ENCODE measurements at regions not wholly inside any gene's neighbourhood (a gene's known extent, or its start where the extent isn't known, plus 50 kb on each side); places are given as distances from the start of the nearest gene placed in this dataset.

DNA sequence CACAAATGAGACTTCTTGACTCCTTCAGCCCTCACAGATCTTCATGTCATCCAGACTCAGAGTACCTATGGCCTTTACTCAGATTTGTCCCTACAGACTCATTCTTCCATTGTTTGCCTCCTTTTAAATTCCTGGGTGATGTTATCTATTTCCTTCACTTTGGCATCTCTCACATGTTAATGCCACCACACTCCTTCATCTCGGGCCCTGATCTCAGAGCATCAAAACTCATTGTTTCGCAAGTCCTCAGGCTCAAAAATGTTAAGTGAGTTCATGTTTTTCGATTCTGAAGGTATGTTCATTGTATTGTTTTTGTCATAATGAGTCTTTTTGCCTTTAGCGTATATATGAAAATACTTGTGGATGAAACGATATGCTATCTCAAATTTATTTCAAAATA is 62.3 kb upstream of the AHR start:
- H3K27me3 Mint-ChIP-seq (ENCODE audit: low read depth, unreplicated experiment), result no peaks in the 10 kb centered on the region
- no peaks in the 10 kb centered on the region for H3K79me2 ChIP-seq (ENCODE audit: insufficient read depth, low read length)
- no peak overlapping the region for H3K27ac Mint-ChIP-seq (ENCODE audit: unreplicated experiment)
- H3K36me3 ChIP-seq (ENCODE audit: insufficient read depth, low read length), result no peaks in the 10 kb centered on the region
- no peaks in the 10 kb centered on the region for H3K36me3 Mint-ChIP-seq (ENCODE audit: low read depth, unreplicated experiment)
- H2AFZ ChIP-seq (ENCODE audit: low read depth, low read length), result no peak overlapping the region
- H3K9me3 Mint-ChIP-seq (ENCODE audit: unreplicated experiment), result no peaks in the 10 kb centered on the region
- H3K9me3 ChIP-seq (ENCODE audit: insufficient read depth, low read depth, low read length), result no peaks in the 10 kb centered on the region
- no peak overlapping the region for H3K4me3 ChIP-seq (ENCODE audit: insufficient read depth, low read depth, low read length)
- H3K4me2 ChIP-seq (ENCODE audit: low read length), result no peak overlapping the region
- H3K4me3 Mint-ChIP-seq (ENCODE audit: unreplicated experiment), result no peak overlapping the region
- H3K27ac ChIP-seq (ENCODE audit: low read depth, low read length), result peak overlapping the region; percentile 26
- H3K27me3 ChIP-seq (ENCODE audit: insufficient read depth, low read length), result no peaks in the 10 kb centered on the region
- FAIRE-seq, result no peak
- TF ChIP-seq, protein P1, sequence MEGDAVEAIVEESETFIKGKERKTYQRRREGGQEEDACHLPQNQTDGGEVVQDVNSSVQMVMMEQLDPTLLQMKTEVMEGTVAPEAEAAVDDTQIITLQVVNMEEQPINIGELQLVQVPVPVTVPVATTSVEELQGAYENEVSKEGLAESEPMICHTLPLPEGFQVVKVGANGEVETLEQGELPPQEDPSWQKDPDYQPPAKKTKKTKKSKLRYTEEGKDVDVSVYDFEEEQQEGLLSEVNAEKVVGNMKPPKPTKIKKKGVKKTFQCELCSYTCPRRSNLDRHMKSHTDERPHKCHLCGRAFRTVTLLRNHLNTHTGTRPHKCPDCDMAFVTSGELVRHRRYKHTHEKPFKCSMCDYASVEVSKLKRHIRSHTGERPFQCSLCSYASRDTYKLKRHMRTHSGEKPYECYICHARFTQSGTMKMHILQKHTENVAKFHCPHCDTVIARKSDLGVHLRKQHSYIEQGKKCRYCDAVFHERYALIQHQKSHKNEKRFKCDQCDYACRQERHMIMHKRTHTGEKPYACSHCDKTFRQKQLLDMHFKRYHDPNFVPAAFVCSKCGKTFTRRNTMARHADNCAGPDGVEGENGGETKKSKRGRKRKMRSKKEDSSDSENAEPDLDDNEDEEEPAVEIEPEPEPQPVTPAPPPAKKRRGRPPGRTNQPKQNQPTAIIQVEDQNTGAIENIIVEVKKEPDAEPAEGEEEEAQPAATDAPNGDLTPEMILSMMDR (IDR thresholded peaks at IDR 0.05; ENCODE audit: insufficient read depth, low read depth, low read length), result no peak
- no peak for DNase-seq (ENCODE audit: low read depth)
- no peak overlapping the region for H3K9ac ChIP-seq (ENCODE audit: low read length)
- H4K20me1 ChIP-seq (ENCODE audit: insufficient read depth, low read length), result no peaks in the 10 kb centered on the region
- H3K4me1 ChIP-seq (ENCODE audit: insufficient read depth, low read length), result peaks cover 45% of the 10 kb centered on the region
- H3K4me1 Mint-ChIP-seq (ENCODE audit: low read depth, unreplicated experiment), result peaks cover 43% of the 10 kb centered on the region

DNA sequence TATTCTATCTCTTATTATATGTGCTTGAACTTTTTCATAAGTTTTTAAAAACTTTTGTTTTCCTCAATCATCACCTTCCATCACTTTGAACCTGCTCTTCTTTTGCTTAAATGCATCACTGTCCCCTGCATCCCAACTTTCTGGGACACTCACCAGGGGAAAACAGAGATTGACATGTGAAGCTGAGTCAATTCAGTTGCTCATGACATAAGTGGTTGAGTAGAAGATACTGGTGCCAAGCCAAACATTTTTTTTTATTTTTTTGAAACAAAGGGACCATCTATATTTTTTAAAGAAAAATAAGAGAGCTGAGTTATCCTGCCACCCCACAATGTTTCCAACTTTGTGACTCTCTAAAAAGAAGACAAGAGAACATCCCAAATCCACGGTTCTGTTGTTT is 61.8 kb upstream of the AHR start:
- Histone ChIP-seq H2AFZ (ENCODE audit: low read depth, low read length) (no peak overlapping the region), H3K4me2 (ENCODE audit: low read length) (no peak overlapping the region), H3K9me3 (ENCODE audit: insufficient read depth, low read depth, low read length) (no peaks in the 10 kb centered on the region), H3K4me3 (ENCODE audit: insufficient read depth, low read depth, low read length) (no peak overlapping the region), H3K9ac (ENCODE audit: low read length) (no peak overlapping the region), H3K79me2 (ENCODE audit: insufficient read depth, low read length) (no peaks in the 10 kb centered on the region), H3K27me3 (ENCODE audit: insufficient read depth, low read length) (no peaks in the 10 kb centered on the region), H3K4me1 (ENCODE audit: insufficient read depth, low read length) (peaks cover 45% of the 10 kb centered on the region), H3K36me3 (ENCODE audit: insufficient read depth, low read length) (no peaks in the 10 kb centered on the region), H3K27ac (ENCODE audit: low read depth, low read length) (no peak overlapping the region), H4K20me1 (ENCODE audit: insufficient read depth, low read length) (no peaks in the 10 kb centered on the region)
- DNase-seq (ENCODE audit: low read depth), result peak; percentile 38
- Mint-ChIP-seq H3K4me3 (ENCODE audit: unreplicated experiment) (no peak overlapping the region), H3K27ac (ENCODE audit: unreplicated experiment) (no peak overlapping the region), H3K27me3 (ENCODE audit: low read depth, unreplicated experiment) (no peaks in the 10 kb centered on the region), H3K36me3 (ENCODE audit: low read depth, unreplicated experiment) (no peaks in the 10 kb centered on the region), H3K9me3 (ENCODE audit: unreplicated experiment) (no peaks in the 10 kb centered on the region), H3K4me1 (ENCODE audit: low read depth, unreplicated experiment) (peaks cover 43% of the 10 kb centered on the region)
- FAIRE-seq, result no peak
- TF ChIP-seq EZH2 (IDR thresholded peaks at IDR 0.05; ENCODE audit: insufficient read depth, low read length), result no peak
- TF ChIP-seq, protein P1 (IDR thresholded peaks at IDR 0.05; ENCODE audit: insufficient read depth, low read depth, low read length), result no peak

DNA sequence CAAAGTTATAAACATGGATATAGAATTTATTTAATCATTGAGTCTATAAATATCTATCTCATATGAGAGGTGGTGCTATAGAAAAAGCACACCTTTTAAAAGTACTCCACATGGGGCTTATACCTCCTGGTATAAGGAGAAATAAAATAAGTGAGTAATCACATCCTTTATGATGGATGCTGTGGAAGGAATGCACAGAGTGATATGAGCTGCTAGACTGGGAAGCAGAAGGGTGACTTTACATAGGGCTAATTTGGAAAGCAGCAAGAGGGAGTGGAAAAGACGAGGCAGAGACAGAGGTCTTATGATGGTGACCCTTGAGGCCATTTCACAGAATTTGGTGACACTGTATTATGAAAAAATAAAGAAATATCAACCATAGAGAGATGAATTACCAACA is 59.4 kb upstream of the AHR start:
- FAIRE-seq, result peak; percentile 23

More for the DNA sequence above, 59.4 kb upstream of the AHR start:
- H2AFZ ChIP-seq (ENCODE audit: low read depth, low read length), result no peak overlapping the region
- H4K20me1 ChIP-seq (ENCODE audit: insufficient read depth, low read length), result no peaks in the 10 kb centered on the region
- H3K27ac ChIP-seq (ENCODE audit: low read depth, low read length), result peak overlapping the region; percentile 7
- peaks cover 39% of the 10 kb centered on the region for H3K4me1 ChIP-seq (ENCODE audit: insufficient read depth, low read length)
- no peaks in the 10 kb centered on the region for H3K79me2 ChIP-seq (ENCODE audit: insufficient read depth, low read length)
- no peaks in the 10 kb centered on the region for H3K36me3 ChIP-seq (ENCODE audit: insufficient read depth, low read length)
- Mint-ChIP-seq H3K9me3 (ENCODE audit: unreplicated experiment) (no peaks in the 10 kb centered on the region), H3K27ac (ENCODE audit: unreplicated experiment) (no peak overlapping the region), H3K4me3 (ENCODE audit: unreplicated experiment) (no peak overlapping the region), H3K36me3 (ENCODE audit: low read depth, unreplicated experiment) (no peaks in the 10 kb centered on the region), H3K27me3 (ENCODE audit: low read depth, unreplicated experiment) (no peaks in the 10 kb centered on the region), H3K4me1 (ENCODE audit: low read depth, unreplicated experiment) (peaks cover 32% of the 10 kb centered on the region)
- H3K27me3 ChIP-seq (ENCODE audit: insufficient read depth, low read length), result no peaks in the 10 kb centered on the region
- no peak overlapping the region for H3K4me3 ChIP-seq (ENCODE audit: insufficient read depth, low read depth, low read length)
- DNase-seq (ENCODE audit: low read depth), result peak; percentile 25
- TF ChIP-seq, protein P1 (IDR thresholded peaks at IDR 0.05; ENCODE audit: insufficient read depth, low read depth, low read length), result no peak
- TF ChIP-seq EZH2 (IDR thresholded peaks at IDR 0.05; ENCODE audit: insufficient read depth, low read length), result no peak
- H3K9me3 ChIP-seq (ENCODE audit: insufficient read depth, low read depth, low read length), result no peaks in the 10 kb centered on the region
- H3K9ac ChIP-seq (ENCODE audit: low read length), result no peak overlapping the region
- H3K4me2 ChIP-seq (ENCODE audit: low read length), result peak overlapping the region; percentile 69
